ENCODE measurements at regions not wholly inside any gene's neighbourhood (a gene's known extent, or its start where the extent isn't known, plus 50 kb on each side); places are given as distances from the start of the nearest gene placed in this dataset.

GRCh38 chr9:26339796-26340195 is 552.8 kb downstream of the CAAP1 start:
- H3K9me3 ChIP-seq = peaks cover 3 to 10% (median 5%) of the 10 kb centered on the region in 3 donors
- no peak for DNase-seq
- H3K36me3 ChIP-seq = no peaks in the 10 kb centered on the region
- H3K4me1 ChIP-seq = no peaks in the 10 kb centered on the region
- H3K27ac ChIP-seq = no peak overlapping the region
- no peak overlapping the region for H3K4me3 ChIP-seq
- intact Hi-C loops (cut with DNase I; ENCODE audit: low total_unique reads) = no loop called here
- TF ChIP-seq CTCF (IDR thresholded peaks at IDR 0.05) = no peak
- no peaks in the 10 kb centered on the region for H3K27me3 ChIP-seq

GRCh38 chr9:26335116-26335515 is 557.5 kb downstream of the CAAP1 start:
- TF ChIP-seq CTCF (IDR thresholded peaks at IDR 0.05) = no peak
- no peak overlapping the region for H3K4me3 ChIP-seq
- no peak overlapping the region for H3K27ac ChIP-seq
- no peaks in the 10 kb centered on the region for H3K4me1 ChIP-seq
- no peaks in the 10 kb centered on the region for H3K27me3 ChIP-seq
- intact Hi-C loops (cut with DNase I; ENCODE audit: low total_unique reads) = no loop called here
- no peaks in the 10 kb centered on the region for H3K36me3 ChIP-seq
- no peak for DNase-seq
- H3K9me3 ChIP-seq = no peaks in the 10 kb centered on the region

- intact Hi-C loops (cut with DNase I; ENCODE audit: low total_unique reads) = no loop called here
- Histone ChIP-seq H3K4me3 (no peak overlapping the region), H3K9me3 (no peaks in the 10 kb centered on the region), H3K27ac (no peak overlapping the region), H3K4me1 (no peaks in the 10 kb centered on the region), H3K36me3 (no peaks in the 10 kb centered on the region), H3K27me3 (no peaks in the 10 kb centered on the region)
- TF ChIP-seq CTCF (IDR thresholded peaks at IDR 0.05) = no peak
- no peak for DNase-seq
These were observed 557.9 kb downstream of the CAAP1 start for GRCh38 chr9:26334706-26335105.

- peaks cover 0 to 1% (median 0%) of the 10 kb centered on the region in 4 donors for H3K4me1 ChIP-seq
- H3K36me3 ChIP-seq = no peaks in the 10 kb centered on the region
- no peak for TF ChIP-seq CTCF (IDR thresholded peaks at IDR 0.05)
- no peaks in the 10 kb centered on the region for H3K9me3 ChIP-seq
- H3K4me3 ChIP-seq = no peak overlapping the region
- intact Hi-C loops (cut with DNase I; ENCODE audit: low total_unique reads) = no loop called here
- no peak for DNase-seq
- H3K27me3 ChIP-seq = no peaks in the 10 kb centered on the region
- no peak overlapping the region for H3K27ac ChIP-seq
These were observed 561.4 kb downstream of the CAAP1 start for GRCh38 chr9:26331223-26331622.

GRCh38 chr9:26329974-26330373 is 562.6 kb downstream of the CAAP1 start:
- no peak overlapping the region for H3K4me3 ChIP-seq
- H3K36me3 ChIP-seq = no peaks in the 10 kb centered on the region
- no peaks in the 10 kb centered on the region for H3K9me3 ChIP-seq
- intact Hi-C loops (cut with DNase I; ENCODE audit: low total_unique reads) = loop anchor here (10.0 kb wide), 1 partner anchor 365 kb away; no protein-coding TSS in a partner anchor
- no peak for DNase-seq
- H3K4me1 ChIP-seq = peaks cover 0 to 3% (median 0%) of the 10 kb centered on the region in 4 donors
- no peak for TF ChIP-seq CTCF (IDR thresholded peaks at IDR 0.05)
- no peak overlapping the region for H3K27ac ChIP-seq
- no peaks in the 10 kb centered on the region for H3K27me3 ChIP-seq

GRCh38 chr9:26326563-26326962 is 566.0 kb downstream of the CAAP1 start:
- intact Hi-C loops (cut with DNase I; ENCODE audit: low total_unique reads) = loop anchor here (10.0 kb wide), 1 partner anchor 362 kb away; no protein-coding TSS in a partner anchor
- DNase-seq = no peak
- Histone ChIP-seq H3K4me1 (peaks cover 0 to 3% (median 0%) of the 10 kb centered on the region in 4 donors), H3K27me3 (no peaks in the 10 kb centered on the region), H3K4me3 (no peak overlapping the region), H3K9me3 (no peaks in the 10 kb centered on the region), H3K36me3 (no peaks in the 10 kb centered on the region), H3K27ac (no peak overlapping the region)
- peak; percentile 73 to 79 for TF ChIP-seq CTCF (IDR thresholded peaks at IDR 0.05)
